Gastroesophageal sphincter (tissue), 4 donors: ENCODE measurements at regions not wholly inside any gene's neighbourhood (a gene's known extent, or its start where the extent isn't known, plus 50 kb on each side); places are given as distances from the start of the nearest gene placed in this dataset.

Source experiments
- ATAC-seq: fragments of 150-250 bp; one replicate; pipeline ENCODE4 v1.9.1; 2016; ENCODE audit warnings: mild to moderate bottlenecking, moderate library complexity
- H3K27ac ChIP-seq, 4 donors: fragments of 200-600 bp; sonication (generic) in 3 of 4; 1 replicate in 3 of 4; 2 replicates in 1 of 4; pipeline ENCODE4 v1.5.1; 2016 to 2019
- H3K27me3 ChIP-seq: fragments of 200-600 bp; sonication (generic); one replicate; pipeline ENCODE4 v1.5.1; 2019
- H3K36me3 ChIP-seq, 2 donors: fragments of 200-600 bp; sonication (generic); one replicate each; pipeline ENCODE4 v1.5.1; 2019; ENCODE audit warnings: control low read depth in 1 of 2
- H3K4me1 ChIP-seq, 3 donors: fragments of 200-600 bp; sonication (generic); 1 replicate in 2 of 3; 2 replicates in 1 of 3; pipeline ENCODE4 v1.5.1; 2016 to 2019; ENCODE audit warnings: control low read depth in 2 of 3
- H3K4me3 ChIP-seq, 2 donors: fragments of 200-600 bp; sonication (generic); one replicate each; pipeline ENCODE4 v1.5.1; 2019; ENCODE audit warnings: mild to moderate bottlenecking in 1 of 2, moderate library complexity in 1 of 2
- H3K9me3 ChIP-seq, 3 donors: fragments of 200-600 bp; sonication (generic); one replicate each; pipeline ENCODE4 v1.5.1; 2017 to 2019; ENCODE audit warnings: control low read depth in 2 of 3
- CTCF ChIP-seq, 4 experiments: fragments of 200-600 bp in 2 of 4; fragments of 450-650 bp in 2 of 4; sonication (generic) in 1 of 4; IDR thresholded peaks; one replicate each; pipeline ENCODE4 v1.5.1; 2017 to 2019; ENCODE audit warnings: antibody characterized with exemption in 4 of 4, mild to moderate bottlenecking in 2 of 4, moderate library complexity in 2 of 4
- EP300 ChIP-seq: sonication (generic); formaldehyde crosslinking; IDR thresholded peaks from one replicate; pipeline ENCODE4 v1.6.1; 2017; ENCODE audit warnings: antibody characterized with exemption, mild to moderate bottlenecking
- POLR2A ChIP-seq, 2 donors: fragments of 450-650 bp; IDR thresholded peaks; one replicate each; pipeline ENCODE4 v1.6.1; 2017; ENCODE audit warnings: antibody characterized with exemption in 2 of 2, mild to moderate bottlenecking in 2 of 2, moderate library complexity in 1 of 2
- POLR2AphosphoS5 ChIP-seq: sonication (generic); formaldehyde crosslinking; IDR thresholded peaks from one replicate; pipeline ENCODE4 v1.6.1; 2017; ENCODE audit warnings: antibody characterized with exemption
- whole genome bisulfite sequencing, 2 donors: methylation state at CpG; one replicate each; pipeline ENCODE4 v1.1.5; 2018; ENCODE audit warnings: low coverage in 1 of 2; 5-methylcytosine and 5-hydroxymethylcytosine counted together

GRCh38 chr17:83153681-83154310, 74.4 kb downstream of the METRNL start:
- Histone ChIP-seq H3K4me1 (peaks cover 0 to 34% (median 3%) of the 10 kb centered on the region in 3 donors), H3K36me3 (no peaks in the 10 kb centered on the region), H3K4me3 (no peak overlapping the region), H3K27ac (peak overlapping the region in 3 of 4 donors; percentile 31 to 47 (median 36)), H3K9me3 (no peaks in the 10 kb centered on the region), H3K27me3 (no peaks in the 10 kb centered on the region)
- ATAC-seq: no peak
- 80 to 90% methylated on average over 3 to 13 of the region's 29 CpGs for WGBS, 2 donors
- TF ChIP-seq POLR2A (IDR thresholded peaks at IDR 0.05) (no peak), EP300 (no peak), POLR2AphosphoS5 (no peak), CTCF (IDR thresholded peaks at IDR 0.05) (no peak)

- Histone ChIP-seq H3K27me3 (no peaks in the 10 kb centered on the region), H3K4me3 (no peak overlapping the region), H3K27ac (peak overlapping the region in 1 of 4 donors; percentile 32), H3K9me3 (no peaks in the 10 kb centered on the region), H3K36me3 (no peaks in the 10 kb centered on the region), H3K4me1 (peaks cover 0 to 34% (median 3%) of the 10 kb centered on the region in 3 donors)
- no peak for ATAC-seq
- WGBS, 2 donors: 69% methylated on average over 2 of the region's 9 CpGs; no CpG with 5 or more reads in 1 of the 2 donors
- TF ChIP-seq POLR2A (IDR thresholded peaks at IDR 0.05): no peak
- TF ChIP-seq EP300: no peak
- no peak for TF ChIP-seq POLR2AphosphoS5
- TF ChIP-seq CTCF (IDR thresholded peaks at IDR 0.05): no peak
Measured at GRCh38 chr17:83154311-83155127, 75.1 kb downstream of the METRNL start.

GRCh38 chr17:83155128-83156121, 76.0 kb downstream of the METRNL start:
- TF ChIP-seq EP300 (no peak), POLR2A (IDR thresholded peaks at IDR 0.05) (no peak), CTCF (IDR thresholded peaks at IDR 0.05) (no peak), POLR2AphosphoS5 (peak; percentile 42)
- WGBS, 2 donors: 71 to 75% methylated on average over 1 to 13 of the region's 32 CpGs
- peak overlapping the region in 1 of 4 donors; percentile 44 for H3K27ac ChIP-seq
- H3K36me3 ChIP-seq: no peaks in the 10 kb centered on the region
- H3K4me1 ChIP-seq: peaks cover 0 to 34% (median 3%) of the 10 kb centered on the region in 3 donors
- no peak overlapping the region for H3K4me3 ChIP-seq
- peak; percentile 73 for ATAC-seq
- no peaks in the 10 kb centered on the region for H3K9me3 ChIP-seq
- H3K27me3 ChIP-seq: no peaks in the 10 kb centered on the region

- Histone ChIP-seq H3K4me1 (peaks cover 0 to 29% (median 3%) of the 10 kb centered on the region in 3 donors), H3K27me3 (no peaks in the 10 kb centered on the region), H3K9me3 (no peaks in the 10 kb centered on the region), H3K36me3 (no peaks in the 10 kb centered on the region), H3K4me3 (no peak overlapping the region), H3K27ac (no peak overlapping the region)
- TF ChIP-seq POLR2A (IDR thresholded peaks at IDR 0.05) (no peak), POLR2AphosphoS5 (no peak), CTCF (IDR thresholded peaks at IDR 0.05) (no peak), EP300 (no peak)
- no peak for ATAC-seq
- 90 to 93% methylated on average over 9 to 11 of the region's 11 CpGs for WGBS, 2 donors
Measured at GRCh38 chr17:83156408-83156807, 77.0 kb downstream of the METRNL start.
